ENCODE measurements at regions not wholly inside any gene's neighbourhood (a gene's known extent, or its start where the extent isn't known, plus 50 kb on each side); places are given as distances from the start of the nearest gene placed in this dataset.
"Not testable (repeated sequence)": the region's sequence is repeated elsewhere in the genome, so short reads cannot be mapped to it uniquely, and the experiment has no call there.

- DNase-seq (ENCODE audit: low read depth in 2 of 2), result no peak
Observed at GRCh38 chr21:17679002-17679600, 66.4 kb upstream of the BTG3 start.

GRCh38 chr21:17676930-17677329 is 64.2 kb upstream of the BTG3 start:
- DNase-seq (ENCODE audit: low read depth in 2 of 2), result not testable (repeated sequence)

GRCh38 chr21:17674106-17674505 is 61.4 kb upstream of the BTG3 start:
- DNase-seq (ENCODE audit: low read depth in 2 of 2), result no peak

GRCh38 chr21:17673261-17674020 is 60.7 kb upstream of the BTG3 start:
- DNase-seq (ENCODE audit: low read depth in 2 of 2), result no peak

GRCh38 chr21:17671733-17672132 is 59.0 kb upstream of the BTG3 start:
- DNase-seq (ENCODE audit: low read depth in 2 of 2), result no peak

- no peak for DNase-seq (ENCODE audit: low read depth in 2 of 2)
Observed at GRCh38 chr21:17668479-17669140, 55.9 kb upstream of the BTG3 start.

- DNase-seq (ENCODE audit: low read depth in 2 of 2), result no peak
Observed at GRCh38 chr21:17667256-17667655, 54.6 kb upstream of the BTG3 start.

All from stimulated activated CD4-positive, alpha-beta T cell treated with anti-CD3 and anti-CD28 coated beads, Interleukin-15, amount 100 ng/mL, for 48 hours (primary cell).